ENCODE measurements at regions not wholly inside any gene's neighbourhood (a gene's known extent, or its start where the extent isn't known, plus 50 kb on each side); places are given as distances from the start of the nearest gene placed in this dataset.

DNA sequence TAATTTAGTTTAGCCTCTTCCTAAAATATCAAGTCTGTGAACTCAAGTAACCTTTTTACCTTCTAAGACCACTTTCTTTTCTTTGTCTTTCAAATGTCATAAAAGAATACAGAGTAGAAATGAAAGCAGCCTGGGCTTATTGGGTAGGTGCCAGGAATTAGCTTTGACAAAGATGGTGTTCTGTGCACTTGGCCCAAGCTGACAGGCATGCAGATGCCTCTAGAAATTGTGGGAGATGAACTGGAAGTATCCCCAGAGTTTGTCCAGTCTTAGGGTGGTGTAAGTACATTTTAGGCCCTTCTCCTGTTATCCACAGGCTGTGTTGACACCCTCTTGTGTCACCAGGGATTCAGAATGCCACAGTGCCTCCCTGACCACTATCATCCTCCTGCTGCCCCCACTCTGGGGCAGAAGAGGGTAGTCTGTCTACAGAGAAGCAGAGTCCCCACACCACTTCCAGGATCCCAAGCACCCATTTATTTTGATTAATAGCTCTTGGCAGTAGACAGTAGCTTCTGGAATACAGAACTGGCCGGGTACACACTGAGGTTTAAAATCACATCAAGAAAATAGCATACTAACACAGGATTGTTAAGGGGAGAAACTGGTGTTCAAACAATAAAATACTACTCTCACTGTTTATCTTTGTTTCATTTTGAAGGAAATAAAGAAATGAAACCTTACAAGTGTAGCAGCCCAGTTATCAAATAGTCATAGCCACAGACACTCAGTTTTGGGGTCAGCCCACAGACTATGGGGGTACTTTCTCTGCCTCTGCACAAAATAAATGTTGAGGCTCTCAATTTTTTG is 343.2 kb downstream of the KCNRG start:
- peak; percentile 9 for DNase-seq

- no peak for DNase-seq
These were observed 343.8 kb downstream of the KCNRG start for GRCh38 chr13:50359041-50359367.

- no peak for DNase-seq
These were observed 344.5 kb downstream of the KCNRG start for GRCh38 chr13:50359779-50360178.

- no peak for DNase-seq
These were observed 345.4 kb downstream of the KCNRG start for GRCh38 chr13:50360637-50361036.

GRCh38 chr13:50361282-50361681 is 346.0 kb downstream of the KCNRG start:
- no peak for DNase-seq

- DNase-seq: no peak
These were observed 350.5 kb downstream of the KCNRG start for GRCh38 chr13:50365408-50366391.

DNA sequence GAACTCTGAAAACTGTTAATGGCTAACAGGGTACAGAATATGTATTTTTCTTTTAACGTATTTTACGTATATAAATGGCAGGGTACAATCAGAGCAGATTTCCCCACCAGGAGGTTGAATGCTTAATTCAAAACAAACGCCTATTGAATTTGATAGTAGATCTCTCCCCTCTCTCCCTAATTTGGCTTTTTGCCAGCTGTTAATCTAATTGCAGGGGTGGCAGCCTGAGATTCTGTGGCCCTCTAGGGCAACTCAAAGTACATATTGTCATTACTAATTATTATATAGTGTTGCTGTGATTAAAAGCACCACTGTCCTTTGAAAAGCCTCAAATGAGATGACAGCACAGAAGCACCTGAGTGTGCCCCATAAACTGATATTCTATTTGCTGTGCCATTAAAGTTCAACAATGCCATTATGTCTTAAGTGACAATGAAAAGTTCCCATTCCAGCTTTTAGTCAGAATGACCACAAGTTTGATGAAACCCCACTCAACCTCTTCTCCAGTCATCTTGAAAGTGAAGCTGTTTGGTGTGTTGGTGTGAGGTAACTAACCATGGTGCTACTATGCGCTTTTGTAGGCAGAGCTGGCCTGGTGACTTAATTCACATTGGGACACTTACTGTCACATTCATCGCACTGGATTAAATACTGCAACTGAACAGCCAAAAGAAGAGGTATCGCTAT is 351.4 kb downstream of the KCNRG start:
- DNase-seq: no peak

DNA sequence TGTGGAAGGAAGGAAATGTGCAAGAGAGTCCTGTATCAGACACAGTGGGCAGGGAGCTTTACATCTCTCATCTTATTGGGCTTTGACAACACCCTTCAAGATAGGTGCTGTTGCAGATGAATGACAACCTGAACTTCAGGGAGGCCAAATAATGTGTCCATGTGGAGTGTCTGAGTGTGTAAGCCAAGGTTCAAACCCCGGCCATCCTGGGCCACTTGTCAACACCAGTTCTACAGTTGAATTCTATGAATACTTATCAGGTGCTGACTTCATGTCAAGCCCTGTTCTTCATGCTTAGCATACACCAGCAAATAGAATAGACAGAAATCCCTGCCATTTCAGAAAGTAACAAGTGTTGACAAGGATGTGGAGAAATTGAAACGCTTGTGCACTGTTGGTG is 354.4 kb downstream of the KCNRG start:
- no peak for DNase-seq

- DNase-seq: no peak
These were observed 355.2 kb downstream of the KCNRG start for GRCh38 chr13:50370303-50370950.

- no peak for DNase-seq
These were observed 359.3 kb downstream of the KCNRG start for GRCh38 chr13:50374517-50374916.

DNA sequence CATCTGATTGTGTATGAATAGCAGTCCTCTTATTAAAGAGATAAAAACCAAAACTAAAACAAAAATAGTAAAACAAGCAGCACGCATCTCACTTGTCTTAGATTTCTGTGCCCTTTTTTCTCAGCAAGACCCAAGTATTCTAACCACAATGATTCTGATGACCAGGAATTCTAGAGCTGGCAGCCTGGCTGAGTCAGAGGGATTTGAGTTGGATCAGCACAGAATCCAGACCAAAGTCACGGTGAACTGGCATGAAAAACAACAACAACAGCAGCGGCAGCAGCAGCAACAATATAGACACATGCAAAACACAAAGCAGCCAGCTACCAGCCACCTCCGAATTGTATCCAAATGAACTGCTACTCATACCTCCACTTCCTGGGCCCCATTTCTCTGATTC is 360.5 kb downstream of the KCNRG start:
- no peak for DNase-seq

DNA sequence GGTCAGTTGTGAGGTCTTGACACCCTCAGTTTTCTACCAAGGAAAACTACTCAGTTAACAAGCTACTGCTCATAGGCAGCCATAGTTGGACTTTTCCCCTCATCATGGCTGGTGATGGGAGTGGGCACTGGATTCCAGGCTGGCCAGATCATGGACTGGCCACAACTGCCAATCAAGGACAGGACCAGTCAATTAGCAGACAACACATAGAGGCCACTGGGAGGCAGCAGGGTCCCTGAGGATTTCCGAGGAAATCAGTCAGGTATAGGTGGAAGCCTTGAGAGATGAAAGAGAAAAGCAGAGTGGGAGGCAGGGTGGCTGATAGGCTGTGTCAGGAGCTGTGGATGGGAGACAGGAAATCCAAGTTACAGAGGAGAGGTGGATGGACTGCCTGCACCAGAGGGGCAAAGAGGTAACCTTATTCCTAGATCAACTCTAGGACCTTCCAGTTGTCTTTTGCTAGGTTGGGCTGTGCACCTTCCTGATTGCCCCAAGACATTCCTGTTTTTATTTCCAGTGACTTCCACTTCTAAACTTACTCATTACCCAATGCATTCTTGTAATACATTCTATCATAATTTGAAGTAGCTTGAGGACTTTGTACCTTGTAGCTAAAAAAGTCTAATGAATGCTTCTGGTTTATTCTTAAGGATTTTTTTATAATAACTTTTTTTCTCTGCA is 361.8 kb downstream of the KCNRG start:
- no peak for DNase-seq

DNA sequence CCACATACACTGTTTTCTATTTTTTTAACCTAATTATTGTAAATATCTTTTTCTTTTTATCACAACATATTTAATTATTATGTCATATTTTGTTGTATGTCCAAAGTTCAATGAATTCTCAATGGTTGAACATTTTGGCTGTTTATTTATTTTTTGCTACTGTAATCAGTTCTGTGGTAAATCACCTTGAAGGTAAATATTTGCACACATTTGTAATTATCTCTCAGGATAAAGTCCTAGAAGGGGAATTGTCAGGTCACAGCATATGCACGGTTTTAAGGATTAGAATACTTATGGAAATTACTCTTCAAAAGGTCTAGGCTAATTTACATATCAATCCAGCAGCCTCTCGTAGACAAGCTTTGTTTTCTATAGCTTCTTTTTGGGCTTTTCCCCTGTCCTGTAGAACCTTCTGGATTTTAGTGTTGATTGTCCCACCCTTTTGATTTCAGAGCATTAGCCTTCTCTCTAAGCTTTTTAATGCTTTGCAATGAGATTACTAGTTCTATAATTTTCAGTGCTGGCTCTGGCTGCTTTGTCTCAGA is 362.6 kb downstream of the KCNRG start:
- DNase-seq: no peak

GRCh38 chr13:50378509-50379044 is 363.3 kb downstream of the KCNRG start:
- DNase-seq: no peak

GRCh38 chr13:50379584-50379983 is 364.3 kb downstream of the KCNRG start:
- DNase-seq: no peak

- DNase-seq: no peak
These were observed 365.7 kb downstream of the KCNRG start for GRCh38 chr13:50380905-50381304.

DNA sequence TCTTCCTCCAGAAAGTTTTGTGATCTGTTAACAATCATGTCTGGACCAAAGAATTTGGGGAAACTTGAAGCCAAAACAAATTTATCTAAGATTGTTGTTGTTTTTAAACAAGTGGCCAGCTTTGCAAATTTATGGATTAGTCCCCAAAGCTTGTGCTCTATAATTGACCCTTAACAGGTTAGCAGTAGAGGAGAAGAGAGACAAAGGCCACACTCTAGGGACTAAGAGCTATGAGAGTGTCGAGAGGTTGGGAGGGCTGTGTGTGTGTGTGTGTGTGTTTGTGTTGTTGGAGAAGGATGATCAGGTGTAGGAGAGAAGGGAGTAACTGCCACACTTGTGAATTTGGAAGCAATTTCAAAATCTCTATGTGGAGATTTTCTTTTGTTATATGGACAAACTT is 367.3 kb downstream of the KCNRG start:
- DNase-seq: no peak

DNA sequence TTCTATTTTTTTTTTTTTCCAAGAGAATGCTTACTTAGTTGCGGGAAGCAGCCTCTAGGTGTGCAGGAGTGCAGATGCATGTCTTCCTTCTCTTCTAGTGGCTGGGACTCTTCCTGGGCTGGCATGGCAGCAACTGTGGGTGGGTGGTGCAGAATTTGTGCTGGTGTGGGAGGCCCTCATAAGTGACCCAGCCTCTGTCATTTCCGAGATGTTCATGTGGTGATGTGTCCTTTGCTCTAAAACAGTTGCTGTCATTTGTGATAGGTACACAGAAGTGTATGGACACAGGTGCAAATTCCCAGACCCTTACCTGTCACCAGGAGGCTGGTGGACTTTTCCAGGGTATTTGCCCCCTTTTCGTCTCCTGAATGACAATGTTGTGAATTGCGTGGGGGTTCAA is 367.7 kb downstream of the KCNRG start:
- no peak for DNase-seq

DNA sequence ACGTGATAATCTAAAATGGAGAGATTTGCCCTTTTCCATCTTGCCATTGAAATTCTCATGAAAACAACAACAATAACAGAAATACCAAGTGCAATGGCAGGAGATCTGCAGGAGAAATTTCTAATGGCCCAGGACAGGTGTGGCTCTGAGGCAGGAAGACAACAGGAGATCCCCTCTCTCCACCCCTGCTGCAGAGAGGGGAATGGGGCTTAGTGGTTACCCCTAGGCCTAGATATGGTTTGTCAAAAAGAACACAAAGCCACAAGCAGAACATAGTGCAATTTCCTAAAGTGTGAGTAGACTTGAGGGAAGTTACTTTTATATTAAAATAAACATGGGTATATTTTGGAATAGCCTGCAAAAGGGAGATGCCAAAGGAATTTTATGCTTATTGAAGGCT is 369.5 kb downstream of the KCNRG start:
- no peak for DNase-seq

DNA sequence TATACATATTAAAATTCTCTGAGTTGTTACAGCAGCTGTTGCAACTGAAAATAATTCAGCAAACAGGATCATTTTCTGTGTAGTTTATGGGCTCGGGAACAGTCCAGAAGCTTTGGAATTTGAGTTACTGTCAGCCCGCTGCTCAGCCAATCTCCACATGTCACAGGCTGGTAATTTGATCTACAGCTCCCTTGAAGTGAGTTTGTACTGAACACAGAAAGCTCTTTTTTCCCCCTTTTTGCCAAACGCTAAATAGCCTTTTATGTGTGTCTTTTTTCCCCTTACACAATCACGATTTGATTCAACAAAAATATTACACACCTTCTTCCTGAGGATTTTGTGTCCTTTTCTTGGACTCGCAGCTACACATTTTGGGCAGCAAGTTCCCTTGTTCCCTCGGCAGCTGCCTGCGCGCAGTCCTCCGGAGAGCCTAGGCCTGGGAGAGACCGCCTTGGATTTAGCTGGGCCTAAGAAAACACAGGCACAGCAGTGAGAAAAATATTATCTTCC is 371.4 kb downstream of the KCNRG start:
- DNase-seq: peak; percentile 87

DNA sequence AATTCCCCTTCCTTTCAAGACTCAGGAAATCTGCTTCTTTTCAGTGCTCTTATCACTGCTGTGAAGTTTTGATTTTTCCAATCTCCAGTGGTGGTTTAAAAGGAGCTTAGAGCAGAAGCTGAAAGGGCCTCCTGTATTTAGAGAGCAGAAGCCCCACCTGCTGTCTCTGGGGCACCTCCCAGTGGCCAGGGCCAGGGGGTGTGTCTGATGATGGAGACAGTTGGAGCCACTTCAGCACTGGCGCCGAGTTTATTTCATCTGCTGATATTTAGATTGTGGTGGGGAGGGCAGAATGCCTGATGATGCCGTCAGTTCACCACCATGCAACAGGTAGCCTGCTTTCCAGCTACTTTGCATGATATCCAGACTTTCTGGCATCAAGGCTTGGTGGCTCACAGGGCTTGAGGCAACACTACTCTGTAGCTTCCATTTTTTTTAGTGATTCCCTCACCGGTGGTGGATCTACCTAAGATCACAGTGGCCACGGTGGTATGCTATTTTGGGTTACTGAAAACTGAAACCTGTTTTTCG is 371.9 kb downstream of the KCNRG start:
- DNase-seq: no peak

All from skin of body (tissue), 1 donor.